KG1 (cell line): ENCODE measurements at regions not wholly inside any gene's neighbourhood (a gene's known extent, or its start where the extent isn't known, plus 50 kb on each side); places are given as distances from the start of the nearest gene placed in this dataset.
"Not testable (repeated sequence)": the region's sequence is repeated elsewhere in the genome, so short reads cannot be mapped to it uniquely, and the experiment has no call there.

ENCODE experiments used
- DNase-seq: peaks from one replicate; lab custom pipeline; 2025; lab: John Stamatoyannopoulos, UW

DNA sequence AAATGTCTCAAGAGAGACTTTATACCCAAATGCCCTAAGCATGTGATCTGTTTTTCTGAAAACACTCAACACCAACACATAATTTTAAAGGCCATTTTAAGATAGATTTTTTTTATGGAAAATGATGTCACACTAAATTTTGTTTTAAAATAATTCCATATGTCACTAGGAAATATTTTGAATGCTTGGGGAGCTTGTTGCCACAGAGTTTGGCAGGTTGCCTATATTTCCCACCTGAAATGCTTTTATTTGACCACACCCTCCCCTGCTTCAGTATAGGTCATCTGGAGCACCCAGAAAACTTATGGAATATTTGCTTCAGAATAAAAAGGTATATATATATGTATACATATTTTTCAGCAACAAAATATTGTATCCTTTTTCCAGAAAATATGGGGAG lies 180.0 kb upstream of the ANK3 start:
- DNase-seq: no peak

DNA sequence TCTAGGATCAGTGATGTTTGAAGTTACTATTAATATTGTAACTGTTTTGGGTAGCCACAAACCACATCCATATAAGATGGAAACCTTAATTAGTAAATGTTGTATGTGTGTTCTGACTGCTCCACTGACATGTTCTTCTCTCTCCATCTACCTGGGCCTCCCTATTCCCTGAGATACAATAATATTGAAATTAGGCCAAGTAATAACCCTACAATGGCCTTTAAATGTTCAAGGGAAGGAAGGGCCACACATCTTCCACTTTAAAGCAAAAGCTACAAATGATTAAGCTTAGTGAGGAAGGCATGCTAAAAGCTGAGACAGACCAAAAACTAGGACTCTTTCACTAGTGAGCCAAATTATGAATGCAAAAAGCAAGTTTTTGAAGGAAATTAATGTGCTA lies 176.4 kb upstream of the ANK3 start:
- no peak for DNase-seq

DNA sequence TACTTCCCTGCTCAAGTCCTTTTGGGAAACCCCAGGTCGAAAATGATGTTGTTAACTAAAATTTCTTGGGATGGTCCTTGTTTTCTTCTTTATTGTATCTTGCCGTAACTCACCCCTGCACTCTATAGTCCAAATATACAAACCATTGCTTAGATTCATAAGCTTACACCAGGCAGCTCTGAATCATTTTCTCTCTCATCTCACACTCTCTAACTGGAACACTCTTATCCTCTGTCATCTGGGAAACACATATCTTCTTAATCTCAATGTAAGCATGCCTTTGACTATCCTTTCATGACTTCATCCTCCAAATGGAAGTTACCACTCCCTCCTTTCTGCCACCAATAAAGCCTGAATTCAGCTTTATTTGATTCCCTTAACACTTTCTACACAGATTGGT lies 175.8 kb upstream of the ANK3 start:
- no peak for DNase-seq

DNA sequence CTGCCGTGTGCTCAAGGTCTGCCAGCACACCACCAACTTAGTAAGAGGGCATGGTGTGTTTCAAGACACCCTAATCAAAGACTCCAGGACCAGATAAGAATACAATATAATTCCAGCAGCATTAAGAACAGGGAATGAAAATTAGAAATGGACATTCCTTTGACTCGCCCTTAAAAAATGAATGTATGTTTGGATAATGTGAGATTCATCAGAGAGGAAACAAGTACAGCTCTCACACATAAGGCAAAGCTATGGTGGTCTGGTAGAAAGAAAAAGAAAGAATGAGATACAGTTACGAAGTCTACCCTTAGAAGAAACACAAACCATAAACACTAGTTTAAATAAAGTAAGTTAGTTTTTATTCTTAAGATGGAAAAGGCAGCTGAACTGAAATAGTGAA lies 174.8 kb upstream of the ANK3 start:
- DNase-seq: no peak

DNA sequence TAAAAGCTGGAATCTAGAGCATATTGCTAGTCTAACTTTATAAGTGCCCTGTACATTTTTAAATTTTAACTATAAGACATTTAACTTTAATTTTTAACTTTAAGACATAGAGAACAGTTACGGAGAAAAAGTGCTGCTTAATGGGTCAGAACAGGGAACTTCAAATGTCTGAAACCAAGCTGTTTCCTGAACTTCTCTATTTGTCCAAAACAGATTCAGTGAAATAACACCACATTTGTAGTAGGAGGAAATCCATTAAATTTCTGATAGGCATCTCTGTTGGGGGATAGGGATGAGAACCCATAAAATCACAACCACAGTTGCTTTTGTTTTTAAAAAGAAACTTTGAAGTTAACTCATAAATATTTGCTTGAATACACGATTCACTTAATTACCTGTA lies 170.8 kb upstream of the ANK3 start:
- no peak for DNase-seq

DNA sequence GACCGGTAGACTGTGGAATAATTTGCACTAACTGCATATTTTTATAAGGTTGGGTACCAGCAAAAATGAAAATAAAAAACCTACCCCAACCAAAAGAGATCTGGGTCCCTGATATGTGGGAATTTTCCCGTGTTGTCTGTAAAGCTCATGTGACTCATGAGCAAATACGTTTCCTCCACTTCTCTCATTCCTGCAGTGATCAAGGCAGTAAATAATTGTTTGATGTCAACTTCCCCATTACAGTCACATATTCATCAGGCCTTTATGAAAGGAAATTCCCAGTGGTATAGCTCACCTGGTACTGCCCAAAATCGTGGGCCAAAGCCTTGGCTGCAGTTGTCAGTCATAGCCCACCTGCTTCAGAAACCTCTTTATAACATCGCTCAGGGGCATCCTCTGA lies 166.0 kb upstream of the ANK3 start:
- DNase-seq: no peak

DNA sequence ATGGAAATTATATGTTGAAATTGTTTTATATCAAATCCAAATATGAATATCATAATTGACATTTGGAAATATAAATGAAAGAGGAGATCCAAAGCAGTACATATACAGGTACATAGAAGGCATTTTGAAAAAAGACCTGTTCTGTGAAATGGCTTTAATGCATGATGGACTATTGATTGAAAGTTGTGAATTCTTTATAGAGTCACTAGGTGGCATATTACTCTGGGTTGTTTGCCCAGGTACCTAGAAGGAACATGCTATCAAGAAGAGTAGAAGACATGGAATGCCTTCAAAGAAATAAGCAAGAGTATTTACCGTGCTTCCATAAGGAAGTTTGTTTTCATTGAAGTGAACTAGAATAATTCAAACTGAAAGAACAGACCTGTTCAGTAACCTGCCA lies 160.0 kb upstream of the ANK3 start:
- no peak for DNase-seq

DNA sequence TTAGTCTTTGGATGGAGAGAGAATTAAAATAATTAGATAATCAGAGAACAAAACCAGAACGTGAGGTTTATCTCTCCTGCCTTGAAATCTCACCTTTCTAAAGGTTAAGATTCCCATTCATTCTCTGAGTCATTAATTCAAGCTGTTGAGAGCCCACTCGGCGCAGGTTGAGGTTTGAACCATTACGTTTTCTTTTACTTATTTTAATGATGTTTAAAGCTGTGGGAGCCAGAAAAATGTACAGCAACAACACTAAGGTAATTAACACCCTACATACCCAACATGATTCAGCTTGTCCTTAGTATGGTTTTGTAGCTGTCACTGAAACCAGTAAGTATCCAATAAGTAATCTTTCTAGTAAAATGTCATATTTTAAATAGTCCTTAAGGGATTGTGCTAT lies 153.0 kb upstream of the ANK3 start:
- no peak for DNase-seq

DNA sequence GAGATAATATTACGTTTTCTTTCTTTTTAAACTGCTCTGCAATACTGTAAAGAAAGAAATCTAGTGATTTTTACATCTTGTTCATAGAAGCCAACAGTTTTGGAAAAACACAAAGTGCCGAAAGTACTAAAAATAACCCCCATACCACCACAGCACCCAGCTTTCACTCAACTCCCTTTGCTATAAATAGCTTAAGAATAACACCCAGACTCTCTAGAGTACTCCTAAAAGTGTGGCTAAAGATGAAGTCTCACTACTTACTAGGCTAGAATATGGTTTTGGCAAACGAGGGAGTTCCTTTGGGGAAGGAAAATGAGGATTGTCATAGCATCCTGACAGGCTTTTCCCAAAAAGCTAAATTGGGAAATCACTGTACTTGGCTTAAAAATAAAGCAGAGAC lies 151.8 kb upstream of the ANK3 start:
- no peak for DNase-seq

DNA sequence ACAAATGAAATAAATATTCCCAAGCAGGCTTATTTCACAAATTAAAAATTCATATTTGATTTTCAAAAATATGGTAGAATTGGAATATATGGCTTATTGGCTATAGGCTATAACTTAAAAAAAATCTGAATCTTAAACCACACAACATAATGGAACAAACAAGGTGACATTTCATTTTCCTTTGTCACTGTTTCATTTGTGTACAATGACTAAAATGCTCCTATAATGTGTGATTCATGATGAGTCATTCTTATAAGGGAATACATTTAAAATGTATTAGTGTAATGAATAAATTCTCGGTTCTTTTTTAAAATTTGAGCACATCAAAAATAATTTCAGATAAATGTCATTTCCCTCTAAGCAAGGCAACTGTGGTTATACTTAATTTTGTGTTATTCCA lies 148.0 kb upstream of the ANK3 start:
- no peak for DNase-seq

DNA sequence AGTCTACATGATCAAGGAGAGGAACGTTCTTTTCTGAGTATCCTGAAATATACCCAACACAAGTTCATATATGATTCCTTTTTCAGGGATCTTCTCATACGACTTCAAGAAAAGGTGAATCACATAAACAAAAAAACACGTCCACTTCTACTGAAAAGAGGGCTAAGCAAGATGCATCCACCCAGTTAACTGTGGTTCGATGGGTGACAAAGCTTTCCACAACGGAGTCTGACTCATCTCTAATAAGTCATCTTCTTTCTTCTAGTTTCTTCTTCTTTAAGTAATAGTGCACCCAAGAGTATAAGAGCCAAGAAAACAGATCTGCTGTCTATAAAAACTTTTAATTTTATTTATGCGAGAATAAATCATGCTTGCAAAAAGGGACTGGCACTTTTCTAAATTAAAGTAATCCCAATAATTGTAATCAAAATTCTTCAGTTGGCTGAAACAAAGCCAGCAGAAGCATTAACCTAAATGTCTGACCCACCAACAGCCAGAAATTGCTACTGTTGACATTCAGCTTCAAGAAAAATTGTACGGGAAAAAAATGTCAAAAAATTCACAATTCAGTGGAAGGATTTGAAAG lies 146.9 kb upstream of the ANK3 start:
- no peak for DNase-seq

DNA sequence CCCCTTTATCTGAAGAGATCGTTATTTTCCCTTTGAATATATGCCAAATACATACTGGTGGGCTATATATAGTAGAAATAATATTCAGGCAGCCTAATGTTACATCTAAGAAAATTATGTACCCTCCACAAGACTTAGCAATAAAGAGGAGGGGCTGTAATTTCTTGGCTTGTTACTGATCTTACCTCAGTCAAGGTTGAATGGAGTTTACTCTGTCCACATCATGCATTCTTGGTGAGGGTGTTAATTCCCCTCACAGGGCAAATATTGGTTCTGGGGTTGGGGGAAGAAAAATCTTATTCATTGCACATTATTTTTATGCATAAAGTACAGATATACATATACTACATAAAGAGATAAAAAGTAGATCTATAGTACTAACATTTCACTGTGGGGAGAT lies 145.8 kb upstream of the ANK3 start:
- DNase-seq: no peak

DNA sequence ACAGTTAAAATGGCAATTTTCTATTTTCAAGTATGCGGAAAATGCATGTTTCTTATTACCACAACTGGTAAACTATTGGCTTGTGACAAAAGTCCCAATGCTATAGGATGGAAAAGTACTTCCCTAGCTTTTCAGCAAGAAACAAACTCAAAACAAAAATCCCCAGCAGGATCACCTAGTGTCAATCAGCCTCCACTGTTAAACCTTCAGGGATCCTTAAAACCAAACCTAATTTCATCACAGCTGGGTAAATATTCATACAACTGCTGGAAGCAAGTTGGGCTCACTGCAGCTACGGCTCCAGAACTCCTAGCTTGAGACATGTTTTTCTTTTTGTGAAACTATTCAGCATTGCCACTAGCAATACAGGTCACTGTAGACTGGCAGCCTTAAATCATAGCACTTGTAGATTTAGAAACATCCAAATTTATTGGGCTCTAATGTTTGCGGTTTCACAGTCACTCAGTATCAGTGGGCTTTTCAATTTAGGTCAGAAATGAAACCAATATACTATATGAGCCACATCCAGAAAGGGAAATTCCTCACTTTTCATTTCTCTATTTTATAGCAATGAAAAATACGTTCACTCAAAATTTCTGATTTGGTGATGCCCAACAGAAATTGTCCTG lies 145.2 kb upstream of the ANK3 start:
- DNase-seq: no peak

DNA sequence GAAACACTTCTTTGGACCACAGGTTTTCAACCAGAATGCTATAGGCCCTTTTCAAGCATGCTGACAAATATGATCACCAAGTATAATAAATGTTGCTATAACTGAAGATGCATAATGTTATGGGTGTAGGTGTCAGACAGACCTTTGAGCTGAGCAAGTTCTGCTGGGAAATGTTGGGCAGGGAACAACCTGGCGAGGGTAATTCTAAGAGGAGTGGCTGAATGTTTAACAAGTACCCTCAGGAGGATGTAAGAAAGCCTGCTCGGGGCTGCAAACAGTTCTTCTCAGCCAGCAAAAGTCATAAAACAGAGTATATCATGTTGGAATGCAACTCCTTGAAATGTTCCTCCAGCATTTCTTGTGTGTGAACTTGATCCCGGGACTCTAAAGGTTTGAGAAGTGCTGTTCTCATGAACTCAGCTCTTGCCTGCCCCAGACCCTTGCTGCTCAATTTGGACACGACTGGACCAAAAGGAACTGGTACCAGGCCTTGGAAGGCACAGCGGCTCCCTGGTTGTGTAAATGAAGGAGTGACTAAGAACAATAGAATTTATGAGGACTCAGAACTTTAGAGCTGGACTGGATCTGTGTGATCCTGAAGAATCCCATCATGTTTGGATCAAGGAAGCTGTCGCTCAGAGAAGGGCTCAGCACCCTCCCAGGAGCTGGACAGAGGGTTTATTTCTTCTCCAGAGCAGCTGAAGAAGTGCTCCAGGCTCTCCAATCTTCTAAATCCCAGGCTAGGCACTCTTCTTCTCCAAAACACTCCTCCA lies 143.2 kb upstream of the ANK3 start:
- DNase-seq: no peak

DNA sequence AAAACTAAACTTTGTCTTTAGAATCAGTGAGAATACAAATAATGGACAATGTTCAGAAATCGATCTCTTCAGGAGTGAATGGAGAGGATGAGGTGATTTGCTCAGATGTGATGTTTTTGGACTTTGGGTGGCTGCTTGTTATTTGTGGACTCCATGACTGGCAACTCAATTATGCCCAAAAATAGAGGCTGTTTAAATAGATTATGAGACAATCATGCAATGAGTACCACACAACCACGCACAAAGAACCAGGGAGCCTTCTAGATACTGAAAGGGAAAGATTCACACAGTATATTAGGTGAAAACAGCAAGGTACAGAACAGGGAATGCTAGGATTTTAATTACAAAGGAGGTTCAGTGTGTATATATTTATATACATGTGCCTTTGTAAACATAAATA lies 141.3 kb upstream of the ANK3 start:
- no peak for DNase-seq

DNA sequence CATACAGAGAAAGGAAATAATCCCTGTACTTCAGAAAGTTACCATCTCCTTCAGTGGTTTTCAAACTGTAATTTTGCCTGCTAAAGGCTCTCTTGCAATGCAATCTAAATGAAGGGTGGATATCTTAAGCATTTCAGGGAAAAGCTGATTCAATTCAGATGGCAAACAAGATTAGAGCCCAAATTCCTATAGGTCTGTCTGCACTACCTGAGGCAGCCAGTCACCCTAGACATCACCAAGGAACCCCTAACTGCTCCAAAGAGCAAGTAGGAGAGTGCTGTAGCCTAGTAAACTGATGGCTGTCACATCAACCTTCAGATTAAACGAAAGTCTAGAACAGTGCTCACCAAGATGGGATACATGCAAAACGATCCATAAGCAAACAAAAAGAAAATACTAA lies 138.0 kb upstream of the ANK3 start:
- DNase-seq: no peak

DNA sequence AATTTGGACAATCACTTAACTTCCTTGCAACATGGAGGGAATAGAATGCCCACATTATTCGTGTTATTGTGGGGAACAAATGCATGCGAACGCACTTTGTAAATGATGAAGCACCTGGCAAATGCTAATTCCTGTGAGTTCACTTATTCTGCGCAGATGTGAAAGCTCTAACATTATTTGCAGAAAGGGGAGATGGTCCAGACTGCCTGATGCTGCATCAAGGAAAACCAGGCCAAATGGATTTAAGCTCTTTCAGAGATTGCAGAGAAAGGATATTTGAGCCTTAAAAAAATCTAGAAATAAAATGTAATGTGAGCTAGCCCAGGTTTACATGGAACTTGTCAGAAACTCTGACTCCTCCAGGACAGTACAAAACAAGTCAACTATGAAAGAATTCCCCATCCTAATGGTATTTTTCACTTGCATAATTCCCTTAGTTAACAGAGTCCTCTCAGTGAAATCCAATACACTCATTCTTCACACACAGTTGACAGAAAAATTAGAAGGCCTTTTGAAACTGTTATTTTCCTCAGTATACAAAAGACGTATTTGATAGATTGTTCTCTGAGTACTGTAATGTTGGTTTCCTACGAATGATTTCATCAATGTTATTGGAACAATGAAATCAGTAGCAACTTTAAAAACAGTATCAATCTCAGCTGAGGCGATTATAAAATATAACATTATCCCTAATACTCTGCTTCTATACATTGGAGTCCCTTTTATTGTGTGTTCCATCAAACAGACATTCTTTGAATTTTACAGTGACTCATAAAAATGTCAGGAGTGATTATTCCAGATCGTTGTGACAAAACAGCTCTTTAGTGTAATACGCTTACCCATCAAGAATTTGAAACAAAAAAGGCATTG lies 136.3 kb upstream of the ANK3 start:
- DNase-seq: no peak

DNA sequence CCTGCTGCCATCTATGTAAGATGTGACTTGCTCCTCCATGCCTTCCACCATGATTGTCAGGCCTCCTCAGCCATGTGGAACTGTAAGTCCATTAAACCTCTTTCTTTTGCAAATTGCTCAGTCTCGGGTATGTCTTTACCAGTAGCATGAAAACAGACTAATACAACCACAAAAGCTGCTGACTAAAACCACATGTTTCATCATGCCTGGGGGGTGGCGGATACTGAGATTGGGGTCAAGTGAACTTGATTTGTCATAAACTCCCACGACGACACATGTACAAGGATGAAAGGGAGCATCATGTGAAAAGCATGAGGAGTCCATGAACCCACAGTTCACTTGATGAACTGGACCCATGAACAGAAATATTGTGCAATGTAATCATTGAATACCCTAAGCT lies 134.9 kb upstream of the ANK3 start:
- DNase-seq: no peak

DNA sequence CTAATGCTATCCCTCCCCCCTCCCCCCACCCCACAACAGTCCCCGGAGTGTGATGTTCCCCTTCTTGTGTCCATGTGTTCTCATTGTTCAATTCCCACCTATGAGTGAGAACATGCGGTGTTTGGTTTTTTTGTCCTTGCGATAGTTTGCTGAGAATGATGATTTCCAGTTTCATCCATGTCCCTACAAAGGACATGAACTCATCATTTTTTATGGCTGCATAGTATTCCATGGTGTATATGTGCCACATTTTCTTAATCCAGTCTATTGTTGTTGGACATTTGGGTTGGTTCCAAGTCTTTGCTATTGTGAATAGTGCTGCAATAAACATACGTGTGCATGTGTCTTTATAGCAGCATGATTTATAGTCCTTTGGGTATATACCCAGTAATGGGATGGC lies 133.7 kb upstream of the ANK3 start:
- not testable (repeated sequence) for DNase-seq

DNA sequence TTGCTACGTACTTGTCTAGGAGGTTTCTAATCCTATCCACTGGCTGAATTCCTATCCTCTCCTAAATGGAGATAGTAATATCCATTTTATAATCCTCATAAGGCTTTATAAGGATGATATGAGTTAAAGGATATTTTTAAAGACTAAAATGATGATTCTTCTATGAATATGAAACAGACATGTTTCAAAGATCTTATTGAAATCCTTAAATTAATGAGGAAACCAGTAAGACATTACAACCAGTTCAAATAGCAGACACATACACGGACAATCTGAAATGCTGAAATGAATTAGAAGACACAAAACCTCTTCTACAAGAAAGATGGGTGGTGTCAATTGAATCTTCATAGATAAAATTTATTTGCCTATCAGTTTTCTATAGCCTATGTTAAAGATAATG lies 132.9 kb upstream of the ANK3 start:
- DNase-seq: no peak

DNA sequence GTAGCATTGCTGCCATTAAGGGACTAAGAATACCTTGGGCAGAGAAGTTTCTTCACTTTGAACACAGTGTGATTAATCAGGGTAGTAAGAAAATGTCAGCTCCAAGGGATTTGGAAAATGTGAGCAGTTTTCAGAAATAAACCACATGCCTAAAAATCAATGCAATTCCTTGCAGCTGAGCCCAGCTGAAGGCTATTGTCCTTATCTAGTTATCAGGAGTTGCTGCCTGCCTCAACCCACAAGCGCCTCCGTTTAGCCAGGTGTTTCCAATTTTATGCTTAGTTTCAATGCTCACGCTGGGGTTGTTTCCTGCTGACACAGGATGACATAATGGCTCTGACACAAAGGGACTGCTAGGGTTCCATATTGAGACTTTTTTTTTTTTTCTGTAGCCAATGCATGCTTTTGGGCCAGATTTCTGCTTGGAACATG lies 132.3 kb upstream of the ANK3 start:
- no peak for DNase-seq

DNA sequence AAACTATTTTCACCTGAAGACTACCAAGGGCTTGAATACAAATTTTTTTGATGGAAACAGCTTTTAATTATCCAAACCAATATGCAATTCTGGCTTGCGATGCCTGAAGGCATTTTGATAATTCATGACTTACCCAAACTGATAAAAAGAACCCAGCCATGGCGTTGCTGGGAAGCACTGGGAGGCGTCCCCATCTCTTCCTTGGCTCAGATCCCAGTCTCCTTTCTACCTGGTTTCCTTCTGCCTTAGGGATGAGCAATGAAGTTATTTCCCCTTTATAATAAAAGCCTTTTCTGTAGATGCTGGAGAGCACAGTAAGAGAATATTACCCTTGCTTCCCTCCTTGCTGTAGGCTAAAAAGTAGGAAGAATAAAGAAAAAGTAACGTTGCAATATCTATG lies 129.1 kb upstream of the ANK3 start:
- DNase-seq: no peak

DNA sequence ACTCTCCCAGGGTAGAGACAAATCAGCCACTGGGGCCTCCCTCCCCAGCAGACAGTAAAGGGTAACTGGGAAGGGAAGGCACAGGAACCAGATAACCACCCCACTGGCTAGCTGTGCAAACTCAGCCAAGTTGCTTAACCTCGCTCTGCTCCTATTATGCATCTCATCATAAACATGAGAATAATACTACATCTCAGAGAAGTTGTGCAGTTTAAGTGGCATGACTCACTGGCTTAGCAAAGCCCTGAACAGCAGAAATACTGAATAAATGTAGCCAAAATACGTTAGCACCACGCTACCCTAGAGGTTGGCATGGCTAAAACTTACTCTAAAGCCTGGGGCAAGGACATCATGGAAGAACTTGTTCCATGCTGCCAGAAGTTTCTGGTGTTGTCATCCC lies 128.1 kb upstream of the ANK3 start:
- no peak for DNase-seq
